Left renal pelvis (tissue), 4 donors: ENCODE measurements at regions not wholly inside any gene's neighbourhood (a gene's known extent, or its start where the extent isn't known, plus 50 kb on each side); places are given as distances from the start of the nearest gene placed in this dataset.
"Not testable (repeated sequence)": the region's sequence is repeated elsewhere in the genome, so short reads cannot be mapped to it uniquely, and the experiment has no call there.

Experiments used
- DNase-seq, 4 donors: peaks; one replicate each; pipeline ENCODE4 v3.0.0-alpha.2; 2013; ENCODE audit warnings: low read depth in 4 of 4, low spot score in 3 of 4

DNA sequence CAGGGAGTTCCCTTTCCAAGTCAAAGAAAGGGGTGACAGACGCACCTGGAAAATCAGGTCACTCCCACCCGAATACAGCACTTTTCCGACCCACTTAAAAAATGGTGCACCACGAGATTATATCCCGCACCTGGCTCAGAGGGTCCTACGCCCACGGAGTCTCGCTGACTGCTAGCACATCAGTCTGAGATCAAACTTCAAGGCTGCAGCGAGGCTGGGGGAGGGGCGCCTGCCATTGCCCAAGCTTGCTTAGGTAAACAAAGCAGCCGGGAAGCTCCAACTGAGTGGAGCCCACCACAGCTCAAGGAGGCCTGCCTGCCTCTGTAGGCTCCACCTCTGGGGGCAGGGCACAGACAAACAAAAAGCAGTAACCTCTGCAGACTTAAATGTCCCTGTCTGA lies 277.8 kb upstream of the ARHGAP42 start:
- not testable (repeated sequence) for DNase-seq

GRCh38 chr11:100419518-100419917 lies 267.6 kb upstream of the ARHGAP42 start:
- no peak for DNase-seq

- DNase-seq, result no peak
Measured at GRCh38 chr11:100434821-100435641, 252.1 kb upstream of the ARHGAP42 start.

- no peak for DNase-seq
Measured at GRCh38 chr11:100438376-100438775, 248.7 kb upstream of the ARHGAP42 start.

DNA sequence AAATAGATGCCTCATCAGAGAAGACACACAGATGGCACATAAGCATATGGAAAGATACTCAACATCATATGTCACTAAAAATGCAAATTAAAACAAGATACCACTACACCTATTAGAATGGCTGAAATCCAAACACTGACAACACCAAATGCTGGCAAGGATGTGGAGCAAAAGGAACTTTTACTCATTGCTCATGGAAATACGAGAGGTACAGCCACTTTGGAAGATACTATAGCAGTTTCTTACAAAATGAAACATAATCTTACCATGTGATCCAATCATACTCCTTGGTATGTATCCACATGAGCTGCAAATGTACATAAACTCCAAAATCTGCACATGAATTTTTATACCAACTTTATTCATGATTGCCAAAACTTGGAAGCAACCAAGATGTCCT lies 246.0 kb upstream of the ARHGAP42 start:
- no peak for DNase-seq

- no peak for DNase-seq
Measured at GRCh38 chr11:100442017-100442416, 245.1 kb upstream of the ARHGAP42 start.

- no peak for DNase-seq
Measured at GRCh38 chr11:100445231-100445735, 241.8 kb upstream of the ARHGAP42 start.

DNA sequence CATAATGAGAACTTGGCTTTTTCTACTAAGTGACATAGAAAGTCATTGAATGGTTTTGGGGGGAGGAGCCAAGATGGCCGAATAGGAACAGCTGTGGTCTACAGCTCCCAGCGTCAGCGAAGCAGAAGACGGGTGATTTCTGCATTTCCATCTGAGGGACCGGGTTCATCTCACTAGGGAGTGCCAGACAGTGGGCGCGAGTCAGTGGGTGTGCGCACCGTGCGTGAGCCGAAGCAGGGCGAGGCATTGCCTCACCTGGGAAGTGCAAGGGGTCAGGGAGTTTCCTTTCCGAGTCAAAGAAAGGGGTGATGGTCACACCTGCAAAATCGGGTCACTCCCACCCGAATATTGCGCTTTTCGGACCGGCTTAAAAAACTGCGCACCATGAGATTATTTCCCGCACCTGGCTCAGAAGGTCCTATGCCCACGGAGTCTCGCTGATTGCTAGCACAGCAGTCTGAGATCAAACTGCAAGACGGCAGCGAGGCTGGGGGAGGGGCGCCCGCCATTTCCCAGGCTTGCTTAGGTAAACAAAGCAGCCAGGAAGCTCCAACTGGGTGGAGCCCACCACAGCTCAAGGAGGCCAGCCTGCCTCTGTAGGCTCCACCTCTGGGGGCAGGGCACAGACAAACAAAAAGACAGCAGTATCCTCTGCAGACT lies 235.2 kb upstream of the ARHGAP42 start:
- DNase-seq, result not testable (repeated sequence)

DNA sequence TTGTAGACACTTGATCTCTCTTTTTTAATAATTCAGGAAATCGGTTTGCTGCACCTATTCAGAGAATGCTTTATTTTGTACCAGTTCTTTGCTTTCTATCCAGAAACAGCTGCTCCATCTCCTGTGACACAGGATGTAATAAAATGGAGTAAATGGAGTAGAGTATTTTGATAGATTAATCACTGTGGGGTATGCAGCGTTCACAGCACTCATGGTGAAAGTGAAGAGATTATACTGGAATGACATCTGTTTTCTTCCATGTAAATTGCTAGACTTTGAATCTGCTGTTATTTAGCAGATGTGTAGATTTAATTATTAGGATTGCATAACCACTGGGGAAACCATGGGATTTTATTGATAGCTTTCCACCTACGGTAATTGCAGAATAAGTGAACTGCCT lies 227.3 kb upstream of the ARHGAP42 start:
- peak; percentile 18 to 52 (median 38) for DNase-seq

DNA sequence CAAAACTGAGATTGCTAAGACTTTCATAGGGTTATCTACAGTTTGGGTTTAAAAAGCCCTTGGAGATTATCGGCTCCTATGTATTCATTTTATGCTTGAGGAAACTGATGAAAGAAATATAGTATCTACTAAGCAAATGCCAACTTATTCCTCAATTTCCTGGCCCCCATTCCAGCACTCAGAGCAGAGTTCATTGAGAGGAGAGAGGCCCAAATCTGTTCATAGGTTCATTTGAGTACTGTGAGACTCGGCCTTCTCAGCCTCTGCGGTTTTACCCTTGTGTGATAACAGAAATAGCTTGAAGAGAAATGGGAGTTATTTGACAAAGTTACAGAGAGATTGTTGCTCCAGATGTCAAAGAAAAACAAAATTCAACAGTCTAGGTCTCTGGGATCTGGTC lies 226.7 kb upstream of the ARHGAP42 start:
- DNase-seq, result no peak

GRCh38 chr11:100467821-100468508 lies 219.1 kb upstream of the ARHGAP42 start:
- DNase-seq, result no peak

DNA sequence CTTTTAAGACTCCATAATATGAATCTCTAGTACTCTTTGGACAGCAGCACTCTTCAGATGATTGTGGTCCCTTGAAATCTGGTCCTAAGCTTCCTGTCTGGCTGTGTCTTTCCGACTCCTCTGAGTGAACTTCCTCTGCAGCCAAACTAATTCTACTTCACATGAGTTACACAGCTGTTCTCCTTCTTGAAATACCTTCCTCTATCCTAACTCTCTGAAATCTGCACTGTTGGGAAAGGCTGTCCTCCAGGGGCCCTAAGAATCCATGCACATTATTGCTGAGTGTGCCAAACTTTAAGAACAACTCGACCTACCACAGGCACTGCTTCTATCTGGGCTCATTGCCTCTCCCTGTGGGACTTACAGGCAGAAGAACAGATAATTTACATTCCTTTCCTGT lies 217.3 kb upstream of the ARHGAP42 start:
- DNase-seq, result no peak

DNA sequence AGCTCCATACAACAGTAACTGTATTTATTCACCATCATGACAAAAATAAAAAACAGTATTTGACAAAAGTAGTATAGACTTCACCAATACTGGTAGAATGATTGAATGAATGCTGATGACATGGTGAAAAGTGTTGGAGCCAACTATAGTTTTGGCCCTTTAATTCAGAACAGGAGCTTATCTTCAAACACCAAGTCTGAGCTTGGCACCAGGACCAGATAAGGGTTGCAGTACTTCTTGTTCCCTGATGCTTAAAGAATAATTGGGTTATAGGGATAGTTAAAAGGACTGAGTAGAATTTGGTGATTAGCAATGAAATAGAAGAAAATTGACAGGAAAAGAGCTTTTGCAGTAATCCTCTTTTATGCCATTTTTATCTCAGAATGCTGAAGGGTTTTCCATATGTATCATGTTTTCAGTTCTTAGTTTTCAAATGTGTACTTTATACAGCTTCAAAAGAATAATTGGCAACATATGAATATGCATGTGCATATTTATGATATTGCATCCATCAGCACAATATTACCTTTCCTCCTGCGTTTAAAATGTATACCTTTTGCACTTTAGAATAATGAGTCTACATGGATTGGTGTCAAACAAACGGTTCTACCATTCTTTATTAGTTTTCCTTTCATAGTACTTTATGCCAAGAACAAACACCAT lies 214.2 kb upstream of the ARHGAP42 start:
- no peak for DNase-seq

- DNase-seq, result no peak
Measured at GRCh38 chr11:100473390-100473740, 213.7 kb upstream of the ARHGAP42 start.

- DNase-seq, result no peak
Measured at GRCh38 chr11:100484948-100485347, 202.1 kb upstream of the ARHGAP42 start.

DNA sequence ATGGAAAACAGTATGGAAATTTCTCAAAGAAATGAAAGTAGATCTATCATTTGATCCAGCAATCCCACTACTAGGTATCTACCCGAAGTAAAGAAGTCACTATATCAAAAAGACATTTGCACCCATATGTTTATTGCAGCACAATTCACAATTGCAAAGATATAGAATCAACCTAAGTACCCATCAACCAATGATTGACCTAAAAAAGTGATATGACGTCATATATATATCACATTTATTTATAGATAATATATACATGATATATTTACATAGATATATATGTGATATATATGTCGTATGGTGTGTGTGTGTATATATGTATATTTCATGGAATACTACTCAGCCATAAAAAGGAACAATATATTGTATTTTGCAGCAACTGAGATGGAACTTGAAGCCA lies 188.3 kb upstream of the ARHGAP42 start:
- DNase-seq, result no peak

DNA sequence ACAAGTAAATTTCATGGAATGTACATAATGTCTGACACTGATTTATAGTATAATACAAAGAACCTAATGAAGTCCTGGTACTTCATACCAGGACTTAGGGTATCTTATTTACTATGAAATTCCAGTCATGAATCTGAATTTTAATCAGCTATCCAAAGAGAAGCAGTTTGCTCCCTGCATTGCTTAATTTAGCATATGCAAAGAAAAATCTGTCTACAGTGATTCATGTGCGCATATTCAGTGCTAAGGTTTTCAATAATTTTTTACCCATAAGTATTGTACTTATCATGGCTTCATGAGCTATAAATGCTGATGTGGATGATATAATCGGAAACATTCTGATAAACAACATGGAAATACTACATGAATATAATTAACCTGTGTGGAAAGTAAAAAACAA lies 185.6 kb upstream of the ARHGAP42 start:
- DNase-seq, result no peak

GRCh38 chr11:100512475-100512874 lies 174.6 kb upstream of the ARHGAP42 start:
- no peak for DNase-seq

DNA sequence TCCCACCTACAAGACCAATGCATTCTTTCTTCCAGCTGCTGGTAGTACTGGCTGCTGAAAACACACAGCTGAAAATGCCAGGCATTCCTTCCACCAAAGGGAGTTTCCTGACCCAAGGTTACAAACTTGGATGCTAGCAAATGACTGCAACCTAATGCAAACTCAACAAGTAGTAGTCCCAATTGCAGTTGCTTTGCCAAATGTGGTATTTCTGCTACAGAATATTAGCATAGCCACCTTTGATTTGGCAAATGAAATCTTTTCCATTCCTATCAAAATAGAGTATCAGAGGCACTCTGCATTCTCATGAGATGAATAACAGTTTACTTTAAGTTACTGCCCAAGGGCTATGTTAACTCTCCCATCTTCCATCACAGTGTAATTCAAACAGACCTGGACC lies 172.0 kb upstream of the ARHGAP42 start:
- peak in 1 of 4 donors; percentile 1 for DNase-seq

DNA sequence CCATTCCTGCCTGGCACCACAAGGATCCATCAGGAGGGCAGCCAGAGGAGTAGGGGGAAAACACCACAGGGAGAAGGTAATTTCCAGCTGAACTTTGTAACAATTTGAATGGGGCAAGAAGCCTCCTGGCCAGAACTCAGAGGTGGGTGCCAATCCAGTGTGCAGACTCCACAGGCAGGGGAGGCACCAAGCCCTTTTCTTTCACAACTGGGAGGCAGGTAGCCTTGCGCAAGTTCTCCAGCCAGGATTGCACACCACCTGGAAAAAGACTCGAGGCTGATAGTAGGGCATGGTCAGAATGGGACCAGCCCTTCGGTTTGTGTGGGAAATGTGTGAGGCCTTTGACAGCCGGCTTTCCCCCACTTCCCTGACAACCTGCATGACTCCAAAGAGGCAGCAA lies 161.9 kb upstream of the ARHGAP42 start:
- DNase-seq, result no peak

GRCh38 chr11:100525635-100526034 lies 161.5 kb upstream of the ARHGAP42 start:
- no peak for DNase-seq
